Upper lobe of left lung (tissue), 6 donors: ENCODE measurements at regions not wholly inside any gene's neighbourhood (a gene's known extent, or its start where the extent isn't known, plus 50 kb on each side); places are given as distances from the start of the nearest gene placed in this dataset.

Experiments
- ATAC-seq, 2 donors: fragments of 200-7000 bp; cut with Tn5 transposase; one replicate each; pipeline ENCODE4 v1.9.1; 2022; ENCODE audit warnings: mild to moderate bottlenecking in 2 of 2, moderate library complexity in 2 of 2; ENCODE audit not compliant: low FRiP score in 2 of 2
- DNase-seq, 2 donors: peaks; one replicate each; pipeline ENCODE4 v3.0.0-alpha.2; 2019 to 2020
- H3K27ac ChIP-seq, 4 donors: fragments of 200-600 bp; sonication (generic); one replicate each; pipeline ENCODE4 v1.5.1; 2016 to 2019
- H3K27me3 ChIP-seq, 4 donors: fragments of 200-600 bp; sonication (generic); one replicate each; pipeline ENCODE4 v1.5.1; 2017 to 2019
- H3K36me3 ChIP-seq, 4 donors: fragments of 200-600 bp; sonication (generic); one replicate each; pipeline ENCODE4 v1.5.1; 2016 to 2019
- H3K4me1 ChIP-seq, 4 donors: fragments of 200-600 bp; sonication (generic); one replicate each; pipeline ENCODE4 v1.5.1; 2018 to 2019
- H3K4me3 ChIP-seq, 4 donors: fragments of 200-600 bp; sonication (generic); one replicate each; pipeline ENCODE4 v1.5.1; 2017 to 2019; ENCODE audit warnings: mild to moderate bottlenecking in 2 of 4, moderate library complexity in 1 of 4
- H3K9me3 ChIP-seq, 4 donors: fragments of 200-600 bp; sonication (generic); one replicate each; pipeline ENCODE4 v1.5.1; 2018 to 2019
- CTCF ChIP-seq, 6 experiments: fragments of 450-650 bp in 4 of 6; fragments of 200-600 bp in 2 of 6; sonication (generic) in 2 of 6; IDR thresholded peaks; one replicate each; pipeline ENCODE4 v1.5.1; 2016 to 2019; ENCODE audit warnings: antibody characterized with exemption in 6 of 6
- EP300 ChIP-seq, 4 donors: sonication (generic); formaldehyde crosslinking; IDR thresholded peaks; one replicate each; pipeline ENCODE4 v1.5.1; 2017; ENCODE audit warnings: antibody characterized with exemption in 4 of 4, control low read depth in 2 of 4
- POLR2A ChIP-seq, 4 donors: fragments of 450-650 bp; IDR thresholded peaks; one replicate each; pipeline ENCODE4 v1.5.1; 2016 to 2017; ENCODE audit warnings: antibody characterized with exemption in 4 of 4, mild to moderate bottlenecking in 2 of 4
- POLR2AphosphoS5 ChIP-seq, 2 donors: sonication (generic); formaldehyde crosslinking; IDR thresholded peaks; one replicate each; pipeline ENCODE4 v1.5.1; 2017; ENCODE audit warnings: antibody characterized with exemption in 2 of 2
- WGBS, 2 donors: methylation state at CpG; one replicate each; pipeline ENCODE4 v1.1.5; 2017 to 2018; 5-methylcytosine and 5-hydroxymethylcytosine counted together
- donor health status: DM: no; HTN: no; CAD: no; lungs with moderate emphysema.
- donor health status: DM: no; HTN: yes; CAD: no; lungs with severe emphysema.

GRCh38 chr1:188277771-188278170 lies 1449.0 kb downstream of the PLA2G4A start:
- Histone ChIP-seq H3K36me3 (no peaks in the 10 kb centered on the region), H3K27ac (no peak overlapping the region), H3K4me1 (no peaks in the 10 kb centered on the region), H3K27me3 (no peaks in the 10 kb centered on the region), H3K4me3 (no peak overlapping the region), H3K9me3 (no peaks in the 10 kb centered on the region)
- WGBS, 2 donors: 90 to 95% methylated on average over 1 of the region's 1 CpG
- DNase-seq (no peak), ATAC-seq (no peak)
- TF ChIP-seq CTCF (IDR thresholded peaks at IDR 0.05): no peak

DNA sequence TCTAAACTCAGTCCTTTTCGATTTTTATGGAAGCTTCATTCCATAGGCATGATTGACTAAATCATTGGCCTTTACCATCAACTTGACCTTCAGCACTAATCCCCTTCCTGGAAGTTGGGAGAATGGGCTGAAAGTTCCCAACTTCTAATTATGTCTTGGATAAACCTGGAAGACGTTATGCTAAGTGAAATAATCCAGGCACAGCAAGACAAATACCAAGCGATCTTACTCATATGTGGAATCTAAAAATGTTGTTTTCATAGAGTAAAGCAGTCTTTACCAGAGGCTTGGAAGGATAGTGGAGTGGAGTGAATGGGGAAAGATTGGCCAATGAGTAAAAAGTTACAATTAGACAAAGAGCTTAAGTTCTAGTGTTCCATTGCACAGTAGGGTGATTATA lies 1453.2 kb downstream of the PLA2G4A start:
- Histone ChIP-seq H3K4me1 (no peaks in the 10 kb centered on the region), H3K9me3 (no peaks in the 10 kb centered on the region), H3K36me3 (no peaks in the 10 kb centered on the region), H3K27ac (no peak overlapping the region), H3K4me3 (no peak overlapping the region), H3K27me3 (no peaks in the 10 kb centered on the region)
- ATAC-seq (no peak), DNase-seq (no peak)
- WGBS, 2 donors: 78 to 80% methylated on average over 3 of the region's 3 CpGs
- TF ChIP-seq CTCF (IDR thresholded peaks at IDR 0.05) (no peak), POLR2A (IDR thresholded peaks at IDR 0.05) (no peak), POLR2AphosphoS5 (IDR thresholded peaks at IDR 0.05) (no peak), EP300 (IDR thresholded peaks at IDR 0.05) (no peak)

DNA sequence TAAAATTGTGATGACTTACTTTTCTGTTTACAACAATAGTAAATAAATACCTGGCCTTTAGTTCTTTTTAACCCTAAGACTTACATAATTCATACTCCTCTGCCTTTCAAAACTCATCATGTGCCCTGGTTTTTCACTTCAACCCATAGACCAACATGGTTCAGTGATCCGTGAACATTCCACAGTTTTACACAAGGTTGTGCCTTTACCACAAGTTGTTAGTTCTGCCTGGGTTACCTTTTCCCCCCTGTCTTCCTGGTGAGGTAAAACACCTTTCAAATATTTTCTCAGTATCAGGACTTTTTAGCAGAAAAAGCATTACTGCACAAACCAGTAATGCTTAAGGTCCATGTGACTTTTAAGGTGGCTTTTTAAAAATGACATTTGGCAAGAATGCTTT lies 1466.4 kb downstream of the PLA2G4A start:
- H3K4me1 ChIP-seq: no peaks in the 10 kb centered on the region
- no peak for ATAC-seq
- TF ChIP-seq POLR2AphosphoS5 (IDR thresholded peaks at IDR 0.05) (no peak), EP300 (IDR thresholded peaks at IDR 0.05) (no peak), POLR2A (IDR thresholded peaks at IDR 0.05) (no peak), CTCF (IDR thresholded peaks at IDR 0.05) (no peak)
- no peak overlapping the region for H3K27ac ChIP-seq
- 86 to 95% methylated on average over 1 of the region's 1 CpG for WGBS, 2 donors
- H3K9me3 ChIP-seq: no peaks in the 10 kb centered on the region
- no peak for DNase-seq
- no peak overlapping the region for H3K4me3 ChIP-seq
- H3K36me3 ChIP-seq: no peaks in the 10 kb centered on the region
- no peaks in the 10 kb centered on the region for H3K27me3 ChIP-seq

- Histone ChIP-seq H3K27ac (no peak overlapping the region), H3K4me1 (no peaks in the 10 kb centered on the region), H3K9me3 (no peaks in the 10 kb centered on the region), H3K27me3 (no peaks in the 10 kb centered on the region), H3K36me3 (no peaks in the 10 kb centered on the region), H3K4me3 (no peak overlapping the region)
- WGBS, 2 donors: 80 to 83% methylated on average over 5 of the region's 5 CpGs
- ATAC-seq (no peak), DNase-seq (no peak)
- no peak for TF ChIP-seq POLR2A (IDR thresholded peaks at IDR 0.05)
- no peak for TF ChIP-seq POLR2AphosphoS5 (IDR thresholded peaks at IDR 0.05)
- no peak for TF ChIP-seq EP300 (IDR thresholded peaks at IDR 0.05)
- no peak for TF ChIP-seq CTCF (IDR thresholded peaks at IDR 0.05)
Observed at GRCh38 chr1:188302746-188303145, 1474.0 kb downstream of the PLA2G4A start.

DNA sequence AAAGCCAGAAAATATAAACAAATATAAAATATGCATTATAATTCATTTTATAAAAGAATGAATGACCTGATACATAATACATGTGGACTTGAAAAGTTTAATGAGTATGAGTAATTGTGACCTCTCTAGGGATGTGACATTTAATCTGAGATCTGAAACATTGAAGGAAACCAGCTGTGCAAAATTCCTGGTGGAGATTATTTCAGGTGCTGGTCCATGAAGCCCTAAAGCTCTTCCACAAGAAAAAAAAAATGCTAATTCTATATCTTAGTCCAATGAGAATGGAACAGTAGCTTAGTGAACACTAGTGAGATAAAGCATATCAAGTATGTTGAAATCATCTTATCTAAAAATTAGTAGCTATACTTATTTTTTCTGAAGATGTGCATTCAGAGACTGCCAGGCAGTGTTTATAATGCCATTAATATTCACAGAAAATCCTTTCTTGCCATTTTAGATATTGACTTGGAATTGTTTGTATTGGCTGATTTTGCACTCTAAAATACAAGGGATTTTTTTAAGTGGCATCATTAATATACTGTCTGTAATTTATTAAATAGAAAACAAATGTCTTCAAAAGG lies 1485.9 kb downstream of the PLA2G4A start:
- ATAC-seq: no peak
- no peak for DNase-seq
- Histone ChIP-seq H3K36me3 (no peaks in the 10 kb centered on the region), H3K4me3 (no peak overlapping the region), H3K27ac (no peak overlapping the region), H3K27me3 (no peaks in the 10 kb centered on the region), H3K4me1 (no peaks in the 10 kb centered on the region), H3K9me3 (no peaks in the 10 kb centered on the region)
- TF ChIP-seq CTCF (IDR thresholded peaks at IDR 0.05) (no peak), POLR2A (IDR thresholded peaks at IDR 0.05) (no peak), EP300 (IDR thresholded peaks at IDR 0.05) (no peak), POLR2AphosphoS5 (IDR thresholded peaks at IDR 0.05) (no peak)
